Calu3 (cell line): ENCODE measurements at regions not wholly inside any gene's neighbourhood (a gene's known extent, or its start where the extent isn't known, plus 50 kb on each side); places are given as distances from the start of the nearest gene placed in this dataset.
A peak's percentile ranks its signal among the peaks of the same experiment; 100 is the strongest.

ENCODE experiments used
- BruUV-seq: library from RNA; stranded (reverse); fragments of 400-500 nt; replicated peaks from 2 replicates; lab custom pipeline; 2021; lab: Mats Ljungman, UMichigan
- CTCF ChIA-PET: fragments of 300-600 bp; sonication (Branson Sonifier 250); formaldehyde crosslinking; loops from one replicate; lab custom pipeline; 2022; ENCODE audit warnings: antibody characterized with exemption; lab: Charles Lee
- DNase-seq: peaks from one replicate; pipeline ENCODE4 v3.0.0; 2022
- H3K27ac Mint-ChIP-seq: one replicate; pipeline ENCODE4 v1.8.0; 2022; ENCODE audit warnings: mixed read lengths; ENCODE audit not compliant: unreplicated experiment
- H3K27me3 Mint-ChIP-seq: one replicate; pipeline ENCODE4 v1.8.0; 2022; ENCODE audit warnings: mixed read lengths; ENCODE audit not compliant: unreplicated experiment
- H3K36me3 Mint-ChIP-seq: one replicate; pipeline ENCODE4 v1.8.0; 2022; ENCODE audit warnings: mild to moderate bottlenecking, moderate library complexity, mixed read lengths; ENCODE audit not compliant: insufficient read depth, unreplicated experiment
- H3K4me1 Mint-ChIP-seq: one replicate; pipeline ENCODE4 v1.8.0; 2022; ENCODE audit warnings: mild to moderate bottlenecking, low read depth, mixed read lengths; ENCODE audit not compliant: unreplicated experiment
- H3K4me3 Mint-ChIP-seq: one replicate; pipeline ENCODE4 v1.8.0; 2022; ENCODE audit warnings: mild to moderate bottlenecking, low read depth, moderate library complexity, mixed read lengths; ENCODE audit not compliant: unreplicated experiment
- H3K9me3 Mint-ChIP-seq: one replicate; pipeline ENCODE4 v1.8.0; 2022; ENCODE audit warnings: low read depth, mixed read lengths; ENCODE audit not compliant: unreplicated experiment
- CTCF ChIP-seq: fragments of 200-600 bp; IDR thresholded peaks from one replicate; pipeline ENCODE4 v1.8.0; 2022; ENCODE audit warnings: antibody characterized with exemption; ENCODE audit not compliant: unreplicated experiment
- intact Hi-C: fragments of 100-400 bp; cut with micrococcal nuclease; formaldehyde crosslinking; loops from one replicate; pipeline ENCODE4 v1.10.0; 2022; ENCODE audit not compliant: unreplicated experiment

GRCh38 chr4:71930459-71930858 is 101.3 kb upstream of the NPFFR2 start:
- TF ChIP-seq CTCF = no peak
- no peaks in the 10 kb centered on the region for H3K4me1 Mint-ChIP-seq
- no peak overlapping the region for H3K27ac Mint-ChIP-seq
- H3K4me3 Mint-ChIP-seq = no peak overlapping the region
- CTCF ChIA-PET = no interaction called here
- H3K36me3 Mint-ChIP-seq = no peaks in the 10 kb centered on the region
- no TSS peak for BruUV-seq
- intact Hi-C loops = no loop called here
- H3K27me3 Mint-ChIP-seq = no peaks in the 10 kb centered on the region
- no peak for DNase-seq
- H3K9me3 Mint-ChIP-seq = no peaks in the 10 kb centered on the region

GRCh38 chr4:71932941-71933340 is 98.9 kb upstream of the NPFFR2 start:
- Mint-ChIP-seq H3K4me1 (no peaks in the 10 kb centered on the region), H3K4me3 (no peak overlapping the region), H3K9me3 (no peaks in the 10 kb centered on the region), H3K36me3 (no peaks in the 10 kb centered on the region), H3K27ac (no peak overlapping the region), H3K27me3 (no peaks in the 10 kb centered on the region)
- intact Hi-C loops = no loop called here
- BruUV-seq = no TSS peak
- TF ChIP-seq CTCF = no peak
- CTCF ChIA-PET = no interaction called here
- no peak for DNase-seq

- TF ChIP-seq CTCF = no peak
- DNase-seq = no peak
- H3K4me3 Mint-ChIP-seq = no peak overlapping the region
- no peaks in the 10 kb centered on the region for H3K9me3 Mint-ChIP-seq
- H3K27me3 Mint-ChIP-seq = no peaks in the 10 kb centered on the region
- no peaks in the 10 kb centered on the region for H3K4me1 Mint-ChIP-seq
- CTCF ChIA-PET = no interaction called here
- no peaks in the 10 kb centered on the region for H3K36me3 Mint-ChIP-seq
- intact Hi-C loops = no loop called here
- H3K27ac Mint-ChIP-seq = no peak overlapping the region
- no TSS peak for BruUV-seq
Observed at GRCh38 chr4:71938776-71939175, 93.0 kb upstream of the NPFFR2 start.

DNA sequence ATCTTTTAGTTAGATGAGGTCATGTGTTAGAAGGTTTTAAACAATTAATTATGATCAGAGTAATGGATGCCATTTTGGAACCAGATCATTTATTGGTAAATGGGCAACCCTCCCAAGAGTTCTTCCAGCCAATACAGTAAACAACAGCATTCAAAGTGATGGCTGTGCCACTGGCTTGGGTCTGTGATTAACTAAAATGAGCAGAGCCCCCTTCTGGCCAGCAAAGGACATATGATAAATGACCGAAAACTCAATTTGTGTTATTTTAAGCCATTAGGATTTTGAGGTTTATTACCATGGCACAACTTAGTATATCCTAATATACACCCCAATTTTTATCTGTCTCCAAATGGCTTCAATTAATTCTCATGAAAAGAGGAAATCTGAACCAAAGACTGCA is 90.8 kb upstream of the NPFFR2 start:
- H3K27ac Mint-ChIP-seq = no peak overlapping the region
- H3K36me3 Mint-ChIP-seq = no peaks in the 10 kb centered on the region
- H3K27me3 Mint-ChIP-seq = no peaks in the 10 kb centered on the region
- intact Hi-C loops = loop anchor here (10.0 kb wide), 1 partner anchor 166 kb away; no protein-coding TSS in a partner anchor
- no peak overlapping the region for H3K4me3 Mint-ChIP-seq
- CTCF ChIA-PET = no interaction called here
- TF ChIP-seq CTCF = no peak
- no peaks in the 10 kb centered on the region for H3K9me3 Mint-ChIP-seq
- no TSS peak for BruUV-seq
- peak; percentile 6 for DNase-seq
- H3K4me1 Mint-ChIP-seq = no peaks in the 10 kb centered on the region
